Lower lobe of right lung (tissue), 2 donors: ENCODE measurements at regions not wholly inside any gene's neighbourhood (a gene's known extent, or its start where the extent isn't known, plus 50 kb on each side); places are given as distances from the start of the nearest gene placed in this dataset.
"Not testable (repeated sequence)": the region's sequence is repeated elsewhere in the genome, so short reads cannot be mapped to it uniquely, and the experiment has no call there.

ENCODE experiments used
- ATAC-seq, 2 donors: fragments of 200-7000 bp; cut with Tn5 transposase; one replicate each; pipeline ENCODE4 v1.9.1; 2020 to 2022; ENCODE audit warnings: mild to moderate bottlenecking in 2 of 2, moderate library complexity in 2 of 2
- DNase-seq: peaks from one replicate; pipeline ENCODE4 v3.0.0-alpha.2; 2020
- H3K27ac ChIP-seq: fragments of 200-600 bp; one replicate; pipeline ENCODE4 v1.8.0; 2022
- H3K27me3 ChIP-seq: fragments of 200-600 bp; one replicate; pipeline ENCODE4 v1.8.0; 2022; ENCODE audit warnings: low read depth
- H3K36me3 ChIP-seq: fragments of 200-600 bp; one replicate; pipeline ENCODE4 v1.8.0; 2022; ENCODE audit warnings: mild to moderate bottlenecking
- H3K4me1 ChIP-seq: fragments of 200-600 bp; one replicate; pipeline ENCODE4 v1.8.0; 2022
- H3K4me3 ChIP-seq: fragments of 200-600 bp; one replicate; pipeline ENCODE4 v1.8.0; 2022; ENCODE audit warnings: mild to moderate bottlenecking
- H3K9me3 ChIP-seq: fragments of 200-600 bp; one replicate; pipeline ENCODE4 v1.8.0; 2022
- intact Hi-C: fragments of 100-400 bp; cut with DNase I; formaldehyde crosslinking; loops from one replicate; pipeline ENCODE4 v1.11.0; 2022
- TF ChIP-seq, protein P1 (sequence below): fragments of 200-600 bp; IDR thresholded peaks from one replicate; pipeline ENCODE4 v1.8.0; 2022; ENCODE audit warnings: antibody characterized with exemption, mild to moderate bottlenecking
- donor health status: DM: no; HTN: yes; CAD: no; lungs with severe emphysema.

DNA sequence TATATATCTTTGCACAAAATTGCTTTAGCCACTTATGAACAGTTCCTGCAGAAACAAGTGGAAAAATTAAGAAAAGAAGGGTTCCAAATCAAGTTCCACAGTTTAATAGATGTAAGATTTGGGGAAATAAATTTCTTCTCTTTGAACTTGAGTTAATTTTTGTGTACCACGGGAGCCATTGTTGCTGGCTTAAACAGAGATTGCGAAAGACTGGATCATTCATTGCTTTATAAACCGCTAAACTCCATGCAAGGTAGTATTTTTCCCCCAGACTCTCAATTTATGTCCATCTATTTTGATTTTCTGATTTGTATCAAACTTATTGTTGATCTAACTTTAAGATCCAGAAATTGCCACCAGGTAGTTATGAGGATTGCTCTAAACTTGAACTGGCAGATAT is 246.1 kb upstream of the ADGRL4 start:
- Histone ChIP-seq H3K36me3 (no peaks in the 10 kb centered on the region), H3K27ac (no peak overlapping the region), H3K27me3 (no peaks in the 10 kb centered on the region), H3K4me3 (no peak overlapping the region), H3K4me1 (no peaks in the 10 kb centered on the region), H3K9me3 (no peaks in the 10 kb centered on the region)
- DNase-seq (no peak), ATAC-seq (no peak)
- TF ChIP-seq, protein P1, sequence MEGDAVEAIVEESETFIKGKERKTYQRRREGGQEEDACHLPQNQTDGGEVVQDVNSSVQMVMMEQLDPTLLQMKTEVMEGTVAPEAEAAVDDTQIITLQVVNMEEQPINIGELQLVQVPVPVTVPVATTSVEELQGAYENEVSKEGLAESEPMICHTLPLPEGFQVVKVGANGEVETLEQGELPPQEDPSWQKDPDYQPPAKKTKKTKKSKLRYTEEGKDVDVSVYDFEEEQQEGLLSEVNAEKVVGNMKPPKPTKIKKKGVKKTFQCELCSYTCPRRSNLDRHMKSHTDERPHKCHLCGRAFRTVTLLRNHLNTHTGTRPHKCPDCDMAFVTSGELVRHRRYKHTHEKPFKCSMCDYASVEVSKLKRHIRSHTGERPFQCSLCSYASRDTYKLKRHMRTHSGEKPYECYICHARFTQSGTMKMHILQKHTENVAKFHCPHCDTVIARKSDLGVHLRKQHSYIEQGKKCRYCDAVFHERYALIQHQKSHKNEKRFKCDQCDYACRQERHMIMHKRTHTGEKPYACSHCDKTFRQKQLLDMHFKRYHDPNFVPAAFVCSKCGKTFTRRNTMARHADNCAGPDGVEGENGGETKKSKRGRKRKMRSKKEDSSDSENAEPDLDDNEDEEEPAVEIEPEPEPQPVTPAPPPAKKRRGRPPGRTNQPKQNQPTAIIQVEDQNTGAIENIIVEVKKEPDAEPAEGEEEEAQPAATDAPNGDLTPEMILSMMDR, result no peak
- intact Hi-C loops, result no loop called here

- ATAC-seq (no peak), DNase-seq (no peak)
- no peak overlapping the region for H3K27ac ChIP-seq
- no peaks in the 10 kb centered on the region for H3K36me3 ChIP-seq
- no peak overlapping the region for H3K4me3 ChIP-seq
- intact Hi-C loops, result no loop called here
- H3K27me3 ChIP-seq, result no peaks in the 10 kb centered on the region
- no peaks in the 10 kb centered on the region for H3K9me3 ChIP-seq
- H3K4me1 ChIP-seq, result no peaks in the 10 kb centered on the region
- TF ChIP-seq, protein P1, result no peak
These were observed 233.3 kb upstream of the ADGRL4 start for GRCh38 chr1:79239840-79240239.

- intact Hi-C loops, result no loop called here
- no peaks in the 10 kb centered on the region for H3K36me3 ChIP-seq
- H3K27ac ChIP-seq, result no peak overlapping the region
- no peaks in the 10 kb centered on the region for H3K9me3 ChIP-seq
- ATAC-seq, result no peak
- H3K27me3 ChIP-seq, result no peaks in the 10 kb centered on the region
- TF ChIP-seq, protein P1, result no peak
- DNase-seq, result no peak
- H3K4me1 ChIP-seq, result no peaks in the 10 kb centered on the region
- H3K4me3 ChIP-seq, result no peak overlapping the region
These were observed 228.9 kb upstream of the ADGRL4 start for GRCh38 chr1:79235301-79236002.

- Histone ChIP-seq H3K4me1 (no peaks in the 10 kb centered on the region), H3K9me3 (no peaks in the 10 kb centered on the region), H3K36me3 (no peaks in the 10 kb centered on the region), H3K27ac (no peak overlapping the region), H3K4me3 (no peak overlapping the region), H3K27me3 (no peaks in the 10 kb centered on the region)
- ATAC-seq, result no peak
- intact Hi-C loops, result no loop called here
- TF ChIP-seq, protein P1, result no peak
- no peak for DNase-seq
These were observed 226.3 kb upstream of the ADGRL4 start for GRCh38 chr1:79232818-79233217.

GRCh38 chr1:79230751-79231150 is 224.2 kb upstream of the ADGRL4 start:
- H3K4me1 ChIP-seq, H3K27ac ChIP-seq, H3K4me3 ChIP-seq, H3K9me3 ChIP-seq, H3K36me3 ChIP-seq, ATAC-seq, H3K27me3 ChIP-seq, intact Hi-C loops, DNase-seq: not testable (repeated sequence)

DNA sequence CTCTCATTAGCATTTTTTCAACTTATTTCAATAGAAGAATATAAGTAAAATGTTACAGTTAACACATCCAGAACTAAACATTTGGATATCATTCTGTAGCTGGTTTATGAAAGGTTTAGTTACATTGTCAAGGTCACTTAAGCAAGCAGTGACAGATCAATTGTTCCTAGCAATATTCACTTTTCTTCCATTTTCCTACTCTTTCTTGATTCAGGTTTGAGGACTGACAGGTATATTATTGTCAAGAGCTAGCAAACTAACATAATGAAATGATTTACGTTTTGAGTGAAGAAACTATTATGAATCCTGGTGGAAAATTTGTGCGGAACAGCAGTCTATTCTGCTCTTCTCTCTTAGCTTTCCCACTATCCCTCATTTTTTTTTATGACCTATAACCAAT is 220.4 kb upstream of the ADGRL4 start:
- H3K4me1 ChIP-seq, result no peaks in the 10 kb centered on the region
- DNase-seq (no peak), ATAC-seq (no peak)
- H3K27me3 ChIP-seq, result no peaks in the 10 kb centered on the region
- no peak overlapping the region for H3K4me3 ChIP-seq
- no peaks in the 10 kb centered on the region for H3K9me3 ChIP-seq
- no peaks in the 10 kb centered on the region for H3K36me3 ChIP-seq
- intact Hi-C loops, result no loop called here
- TF ChIP-seq, protein P1, result no peak
- no peak overlapping the region for H3K27ac ChIP-seq
